Activated CD4-positive, alpha-beta T cell treated with anti-CD3 and anti-CD28 coated beads, Interleukin-2, Interleukin-4, amounts not matched to agents 100 ng/mL and 50 ng/mL, durations not matched to agents 16 hours and 8 hours (primary cell): ENCODE measurements at regions not wholly inside any gene's neighbourhood (a gene's known extent, or its start where the extent isn't known, plus 50 kb on each side); places are given as distances from the start of the nearest gene placed in this dataset.

Experiments used
- DNase-seq: peaks from one replicate; pipeline ENCODE4 v3.0.0-alpha.2; 2020; ENCODE audit warnings: low spot score

DNA sequence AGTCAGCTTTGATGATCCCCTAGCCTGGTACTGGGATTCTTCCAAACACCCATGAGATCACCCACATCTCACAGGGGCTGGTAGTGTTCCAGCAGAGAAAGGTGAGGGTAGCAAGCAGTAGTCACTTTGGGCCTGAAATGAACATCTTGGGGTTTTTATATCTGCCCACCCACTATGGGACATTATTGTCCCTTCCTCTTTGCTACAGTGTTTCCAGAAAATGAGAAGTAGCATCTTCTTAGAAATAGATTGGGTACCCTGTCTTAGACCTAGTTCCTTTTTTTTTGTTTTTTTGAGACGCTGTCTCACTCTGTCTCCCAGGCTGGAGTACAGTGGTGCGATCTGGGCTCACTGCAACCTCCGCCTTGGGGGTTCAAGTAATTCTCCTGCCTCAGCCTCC is 249.2 kb upstream of the ANKRD55 start:
- DNase-seq, result no peak

DNA sequence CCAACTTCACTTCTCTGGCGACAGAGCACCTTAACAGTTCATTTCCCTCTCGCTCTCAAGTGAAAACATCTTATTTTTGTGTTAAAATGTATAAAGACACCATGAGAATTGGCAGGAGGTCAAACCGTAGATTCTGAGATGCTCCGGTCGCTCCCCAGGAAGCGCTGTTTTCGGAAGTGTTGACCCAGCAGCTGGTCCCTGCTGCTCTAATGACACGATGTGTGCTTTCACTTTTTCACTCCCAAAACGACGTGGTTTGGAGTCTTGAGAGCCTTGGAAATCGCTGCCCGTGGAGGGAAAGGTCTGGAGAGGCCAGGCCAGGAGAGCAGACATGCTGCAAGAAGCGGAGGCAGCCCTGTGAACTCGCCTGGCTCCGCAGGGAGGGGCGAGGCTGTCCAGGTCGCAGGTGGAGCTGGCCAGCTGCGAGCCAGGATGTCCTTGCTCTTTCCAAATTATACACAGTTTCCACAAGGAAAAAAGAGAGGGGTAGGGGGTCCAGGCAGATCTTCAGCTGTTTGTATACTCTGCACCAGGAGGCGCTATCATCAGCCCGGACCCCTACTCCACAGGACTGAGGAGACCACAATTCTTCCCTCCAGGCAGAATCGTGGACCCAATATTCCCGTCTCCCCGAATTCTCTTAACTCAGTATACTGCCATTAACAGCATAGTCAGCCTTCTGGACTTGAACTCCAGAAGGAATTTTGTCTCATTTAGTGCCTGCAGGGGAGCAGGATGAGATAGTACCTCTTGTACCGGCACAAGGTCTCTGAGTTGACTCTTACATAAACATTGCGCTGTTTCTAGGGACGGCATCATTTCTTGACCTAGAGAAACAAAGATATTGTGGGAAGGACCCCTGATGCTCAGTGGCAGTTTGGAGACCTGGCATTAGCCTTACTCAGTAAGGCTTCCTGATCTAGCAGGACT is 248.6 kb upstream of the ANKRD55 start:
- peak; percentile 27 for DNase-seq

DNA sequence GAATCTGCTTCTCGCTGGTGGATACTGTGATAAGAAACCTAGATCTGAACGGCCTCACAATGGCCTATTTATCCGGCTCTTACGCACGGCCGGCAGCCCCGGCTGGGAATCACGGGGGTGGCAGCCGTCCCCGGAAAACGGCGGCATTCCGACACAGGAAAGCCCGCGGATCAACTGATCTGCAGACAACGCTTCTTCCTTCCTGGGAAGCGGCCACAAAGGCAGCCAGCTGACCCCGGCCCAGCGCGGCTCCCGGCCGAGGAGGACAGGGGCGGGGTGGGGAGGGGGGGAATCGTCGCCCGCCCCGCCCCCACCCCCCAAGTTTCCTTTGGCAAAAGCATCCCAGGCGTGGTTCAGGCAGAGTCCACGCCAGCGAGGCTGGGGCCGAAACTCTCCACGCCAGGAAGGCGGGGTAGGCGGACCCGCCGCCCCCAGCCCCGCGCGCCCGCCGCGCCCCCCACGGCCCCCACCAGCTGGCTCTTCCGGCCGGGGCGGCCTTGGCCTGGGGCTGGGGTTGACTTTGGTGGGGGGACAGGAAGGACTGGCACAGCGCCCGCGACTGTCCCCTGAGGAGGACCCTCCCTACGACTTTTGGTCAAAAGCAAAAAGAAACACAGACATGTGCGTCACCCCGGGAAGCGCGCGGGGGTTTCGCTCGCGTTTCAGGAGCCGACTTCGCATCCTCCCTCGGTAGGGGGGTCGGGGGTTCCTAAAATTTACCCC is 247.7 kb upstream of the ANKRD55 start:
- no peak for DNase-seq

DNA sequence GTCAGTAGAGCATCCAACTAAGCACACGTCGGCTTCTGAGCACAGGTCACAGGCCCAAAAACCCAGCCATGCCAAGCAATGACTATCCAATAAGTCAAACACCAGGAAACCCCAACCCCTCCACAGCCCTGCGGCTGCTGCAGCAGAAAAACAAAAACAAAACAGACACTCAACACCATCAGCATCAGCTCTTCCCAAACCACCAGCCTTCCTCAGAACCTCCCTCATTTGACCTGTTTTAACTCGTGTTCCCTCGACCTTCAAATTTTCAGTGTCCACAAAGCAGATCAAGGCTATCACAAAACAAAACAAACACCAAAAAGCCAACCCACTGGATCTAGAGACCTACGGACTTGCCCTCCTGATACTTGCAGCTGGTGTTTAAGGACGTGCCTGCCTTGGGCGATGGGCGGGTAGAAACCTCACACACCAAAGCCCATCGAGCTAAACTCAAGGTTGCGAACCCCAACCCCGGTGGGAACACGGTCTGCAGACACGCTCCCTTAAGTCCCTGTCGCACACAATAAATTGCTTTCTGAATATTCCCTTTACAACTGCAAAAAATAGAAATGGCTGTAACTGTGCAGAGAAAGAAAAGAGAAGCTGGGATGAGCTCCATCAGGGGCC is 247.1 kb upstream of the ANKRD55 start:
- DNase-seq, result no peak

DNA sequence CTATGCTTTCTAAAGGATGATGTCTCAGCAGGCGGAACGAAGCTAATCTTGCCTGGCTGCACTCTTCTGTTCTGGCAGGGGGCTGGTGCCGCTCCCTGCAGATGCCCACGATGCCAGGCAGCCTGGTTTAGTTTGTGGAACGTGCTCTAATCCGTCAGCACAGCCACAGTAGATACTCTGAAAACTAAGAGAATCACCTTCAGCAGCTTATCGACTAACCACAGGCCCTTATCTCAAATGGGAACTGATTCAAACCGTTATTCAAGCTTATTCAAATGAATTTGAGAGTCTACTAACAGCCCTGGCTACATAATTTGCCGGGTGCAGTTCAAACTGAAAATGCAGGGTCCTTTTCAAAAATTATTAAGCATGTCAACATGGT is 246.6 kb upstream of the ANKRD55 start:
- DNase-seq, result peak; percentile 50

DNA sequence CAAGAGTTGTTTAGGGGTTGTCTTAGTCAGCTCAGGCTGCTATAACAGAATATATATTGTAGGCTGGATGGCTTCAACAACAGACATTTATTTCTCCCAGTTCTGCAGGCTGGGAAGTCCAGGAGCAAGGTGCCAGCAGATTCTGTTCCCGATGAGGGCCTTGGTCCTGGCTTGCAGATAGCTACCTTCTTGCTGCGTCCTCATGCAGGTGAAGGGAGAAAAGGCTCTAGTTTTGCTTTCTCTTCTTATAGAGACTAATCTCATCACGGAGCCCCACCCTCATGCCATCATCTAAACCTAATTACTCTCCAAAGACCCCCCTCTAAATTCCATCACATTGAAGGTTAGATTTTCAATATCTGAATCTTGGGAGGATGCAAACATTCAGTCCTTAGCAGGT is 246.0 kb upstream of the ANKRD55 start:
- no peak for DNase-seq

GRCh38 chr5:56478062-56478461 is 244.9 kb upstream of the ANKRD55 start:
- no peak for DNase-seq

DNA sequence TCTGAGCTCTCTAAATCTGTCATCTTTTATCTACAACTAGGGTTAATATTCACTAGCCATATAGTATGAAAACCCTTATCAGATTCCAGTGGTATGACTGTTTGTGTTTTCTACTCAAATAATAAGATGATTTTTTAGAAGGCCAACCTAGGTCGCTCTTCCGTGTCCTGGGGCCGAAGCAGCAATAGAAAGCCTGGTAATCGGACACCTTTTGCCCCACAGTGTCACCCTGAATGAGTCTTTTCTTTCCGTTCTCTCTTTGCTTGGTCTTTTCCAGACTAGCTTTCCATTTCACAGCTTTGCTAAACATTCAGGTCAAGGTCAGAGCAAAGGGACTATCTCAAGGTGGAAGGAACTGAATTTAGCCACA is 243.3 kb upstream of the ANKRD55 start:
- DNase-seq, result no peak

- no peak for DNase-seq
Measured at GRCh38 chr5:56475689-56476486, 242.8 kb upstream of the ANKRD55 start.

DNA sequence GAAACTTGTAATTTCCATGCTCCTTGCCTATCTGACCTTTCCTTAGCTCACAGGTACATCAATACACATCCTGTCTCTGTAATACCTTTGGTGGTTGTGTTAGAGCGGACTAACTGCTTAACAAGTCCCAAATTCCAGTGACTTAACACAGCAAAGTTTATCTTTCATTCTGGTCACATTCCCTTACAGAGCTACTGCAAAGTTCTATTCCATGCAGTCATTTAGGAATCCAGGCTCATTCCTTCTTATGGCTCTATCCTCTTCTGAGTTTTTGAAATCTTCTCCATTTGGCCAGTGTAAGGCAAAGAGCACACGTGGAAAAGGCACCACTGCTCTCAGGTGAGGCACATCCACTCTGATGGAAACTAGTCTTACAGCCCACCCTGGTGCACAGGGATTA is 238.6 kb upstream of the ANKRD55 start:
- DNase-seq, result no peak

GRCh38 chr5:56470007-56470406 is 236.9 kb upstream of the ANKRD55 start:
- DNase-seq, result no peak

- DNase-seq, result no peak
Measured at GRCh38 chr5:56468277-56468676, 235.1 kb upstream of the ANKRD55 start.

GRCh38 chr5:56467176-56467717 is 234.1 kb upstream of the ANKRD55 start:
- DNase-seq, result no peak

DNA sequence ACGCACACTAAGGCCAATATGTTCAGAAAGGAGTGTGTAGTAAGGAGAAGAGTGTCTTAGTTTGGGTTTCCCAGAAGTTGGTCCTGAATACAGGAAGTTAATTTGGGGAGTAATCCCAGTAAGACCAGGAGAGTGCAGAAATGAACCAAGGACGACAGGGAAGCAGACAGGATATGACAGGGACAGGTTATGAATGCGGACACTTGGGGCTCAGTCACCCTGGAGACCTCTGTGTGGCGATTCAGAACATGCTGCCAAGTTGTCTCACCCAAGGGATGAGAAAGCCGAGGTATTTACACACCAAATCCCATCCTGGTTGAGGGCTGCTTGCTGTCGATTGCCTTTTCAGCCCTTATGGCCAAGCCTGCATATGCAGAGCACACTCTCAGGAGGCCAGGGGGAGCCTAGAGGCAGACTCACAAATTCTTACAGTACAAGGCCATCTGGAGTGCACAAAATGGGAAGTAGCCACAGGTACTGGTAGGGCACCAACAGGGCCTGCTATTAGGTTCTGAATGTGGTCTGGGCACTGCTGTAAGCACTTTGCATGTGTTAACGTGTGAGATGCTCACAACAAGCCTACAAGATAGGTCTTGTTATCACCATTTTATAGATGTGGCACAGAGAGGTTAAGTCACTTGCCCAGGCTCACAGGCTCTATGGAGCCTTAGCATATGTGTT is 233.1 kb upstream of the ANKRD55 start:
- DNase-seq, result no peak

DNA sequence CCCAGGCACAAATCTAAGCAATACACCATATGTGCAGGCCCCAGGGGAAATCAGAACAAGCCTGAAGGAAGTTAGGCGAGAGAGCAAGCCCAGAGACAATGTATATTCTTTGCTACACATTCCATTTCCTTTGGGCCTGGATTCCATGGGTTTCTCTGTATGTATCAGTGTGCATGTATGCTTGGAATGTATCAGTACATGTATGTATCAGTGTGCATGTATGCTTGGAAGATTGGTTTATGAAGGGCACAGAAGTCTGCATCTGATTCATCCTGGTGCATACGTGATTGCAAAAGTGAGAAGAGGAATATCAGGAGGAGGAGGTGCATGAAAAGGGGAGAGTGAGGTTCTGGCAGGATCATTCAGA is 232.6 kb upstream of the ANKRD55 start:
- DNase-seq, result no peak

- DNase-seq, result no peak
Measured at GRCh38 chr5:56464935-56465768, 232.0 kb upstream of the ANKRD55 start.

DNA sequence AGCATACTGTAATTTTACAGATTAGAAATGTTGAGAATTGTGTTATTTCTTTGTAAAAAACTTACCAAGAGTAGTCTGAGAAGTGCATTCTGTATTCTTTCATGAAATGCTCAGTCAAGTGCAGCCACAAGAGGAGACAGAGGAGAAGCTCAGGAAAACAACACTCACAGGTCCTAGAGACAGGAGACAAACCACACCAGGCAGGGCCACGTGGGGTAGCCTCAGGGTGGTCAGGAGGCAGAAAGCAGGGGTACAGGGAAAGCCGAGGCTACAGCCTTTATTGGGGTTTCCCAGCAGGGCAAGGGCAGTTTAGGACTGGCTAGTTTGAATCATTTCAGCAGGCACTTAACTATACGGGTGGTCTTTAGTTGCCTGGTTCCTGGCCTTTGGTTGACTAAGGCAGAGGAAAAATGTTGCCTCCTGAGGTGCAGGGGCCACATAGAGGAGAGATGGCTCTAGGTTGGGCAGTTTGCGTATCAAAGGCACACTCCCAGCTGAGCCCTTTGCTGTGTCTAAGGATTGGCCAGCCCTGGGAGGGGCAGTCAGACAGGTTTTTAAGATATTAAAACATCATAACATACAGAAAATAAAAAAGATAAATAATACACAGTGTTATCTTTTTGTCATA is 230.9 kb upstream of the ANKRD55 start:
- no peak for DNase-seq

GRCh38 chr5:56461584-56461983 is 228.5 kb upstream of the ANKRD55 start:
- DNase-seq, result no peak

GRCh38 chr5:56460681-56461191 is 227.6 kb upstream of the ANKRD55 start:
- no peak for DNase-seq

- DNase-seq, result no peak
Measured at GRCh38 chr5:56460195-56460546, 227.0 kb upstream of the ANKRD55 start.
